ENCODE measurements at regions not wholly inside any gene's neighbourhood (a gene's known extent, or its start where the extent isn't known, plus 50 kb on each side); places are given as distances from the start of the nearest gene placed in this dataset.

- DNase-seq (ENCODE audit: extremely low read depth, insufficient read length), result no peak
- Histone ChIP-seq H3K4me3 (replicated peaks; ENCODE audit: low read depth, low read length) (no peak overlapping the region), H3K36me3 (ENCODE audit: control insufficient read depth, insufficient read depth, low read length) (no peaks in the 10 kb centered on the region), H3K27me3 (replicated peaks; ENCODE audit: control insufficient read depth, insufficient read depth, low read length) (no peaks in the 10 kb centered on the region)
- TF ChIP-seq, protein P1, sequence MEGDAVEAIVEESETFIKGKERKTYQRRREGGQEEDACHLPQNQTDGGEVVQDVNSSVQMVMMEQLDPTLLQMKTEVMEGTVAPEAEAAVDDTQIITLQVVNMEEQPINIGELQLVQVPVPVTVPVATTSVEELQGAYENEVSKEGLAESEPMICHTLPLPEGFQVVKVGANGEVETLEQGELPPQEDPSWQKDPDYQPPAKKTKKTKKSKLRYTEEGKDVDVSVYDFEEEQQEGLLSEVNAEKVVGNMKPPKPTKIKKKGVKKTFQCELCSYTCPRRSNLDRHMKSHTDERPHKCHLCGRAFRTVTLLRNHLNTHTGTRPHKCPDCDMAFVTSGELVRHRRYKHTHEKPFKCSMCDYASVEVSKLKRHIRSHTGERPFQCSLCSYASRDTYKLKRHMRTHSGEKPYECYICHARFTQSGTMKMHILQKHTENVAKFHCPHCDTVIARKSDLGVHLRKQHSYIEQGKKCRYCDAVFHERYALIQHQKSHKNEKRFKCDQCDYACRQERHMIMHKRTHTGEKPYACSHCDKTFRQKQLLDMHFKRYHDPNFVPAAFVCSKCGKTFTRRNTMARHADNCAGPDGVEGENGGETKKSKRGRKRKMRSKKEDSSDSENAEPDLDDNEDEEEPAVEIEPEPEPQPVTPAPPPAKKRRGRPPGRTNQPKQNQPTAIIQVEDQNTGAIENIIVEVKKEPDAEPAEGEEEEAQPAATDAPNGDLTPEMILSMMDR (IDR thresholded peaks at IDR 0.05; ENCODE audit: insufficient read depth, low read length, poor library complexity, severe bottlenecking), result no peak
Observed at GRCh38 chr5:71794061-71794695, 75.1 kb downstream of the CARTPT start.

DNA sequence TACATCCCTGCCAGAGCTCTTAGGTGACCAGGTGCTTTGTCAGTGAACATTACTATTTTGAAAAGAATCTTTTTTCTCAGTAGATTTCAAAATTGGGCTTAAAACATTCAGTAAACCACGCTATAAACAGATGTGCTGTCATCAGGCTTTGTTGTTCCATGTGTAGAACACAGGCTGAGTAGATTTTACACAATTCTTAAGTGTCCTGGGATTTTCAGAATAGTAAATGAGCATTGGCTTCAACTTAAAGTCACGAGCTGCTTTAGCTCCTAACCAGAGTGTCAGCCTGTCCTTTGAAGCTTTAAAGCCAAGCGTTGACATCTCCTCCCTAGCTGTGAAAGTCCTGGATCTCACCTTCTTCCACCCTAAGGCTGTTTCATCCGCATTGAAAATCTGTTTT lies 83.6 kb downstream of the CARTPT start:
- DNase-seq (ENCODE audit: extremely low read depth, insufficient read length), result no peak
- Histone ChIP-seq H3K27me3 (replicated peaks; ENCODE audit: control insufficient read depth, insufficient read depth, low read length) (no peaks in the 10 kb centered on the region), H3K36me3 (ENCODE audit: control insufficient read depth, insufficient read depth, low read length) (no peaks in the 10 kb centered on the region), H3K4me3 (replicated peaks; ENCODE audit: low read depth, low read length) (no peak overlapping the region)
- TF ChIP-seq, protein P1 (IDR thresholded peaks at IDR 0.05; ENCODE audit: insufficient read depth, low read length, poor library complexity, severe bottlenecking), result no peak

GRCh38 chr5:71806711-71807110 lies 87.6 kb downstream of the CARTPT start:
- Histone ChIP-seq H3K27me3 (replicated peaks; ENCODE audit: control insufficient read depth, insufficient read depth, low read length) (no peaks in the 10 kb centered on the region), H3K36me3 (ENCODE audit: control insufficient read depth, insufficient read depth, low read length) (no peaks in the 10 kb centered on the region), H3K4me3 (replicated peaks; ENCODE audit: low read depth, low read length) (no peak overlapping the region)
- TF ChIP-seq, protein P1 (IDR thresholded peaks at IDR 0.05; ENCODE audit: insufficient read depth, low read length, poor library complexity, severe bottlenecking), result no peak
- no peak for DNase-seq (ENCODE audit: extremely low read depth, insufficient read length)

DNA sequence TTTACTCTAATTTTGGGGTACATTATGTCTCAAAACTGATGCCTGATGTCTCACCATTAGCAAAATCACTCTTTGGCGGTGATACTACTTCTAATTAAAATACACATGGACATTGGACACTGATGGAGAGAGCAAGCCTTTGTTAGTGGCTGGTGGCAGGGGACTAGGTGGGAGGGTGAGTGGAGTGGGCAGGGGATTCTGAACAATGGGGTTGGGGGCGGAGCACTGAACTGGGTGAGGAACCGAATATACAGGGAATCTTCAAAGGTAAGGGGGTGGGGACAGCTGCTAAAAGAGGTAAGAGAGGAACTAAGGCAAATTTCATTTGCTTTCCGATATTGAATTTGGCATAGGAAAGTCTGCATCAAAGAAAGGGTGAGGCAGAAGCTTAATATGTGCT lies 88.8 kb downstream of the CARTPT start:
- no peaks in the 10 kb centered on the region for H3K27me3 ChIP-seq (replicated peaks; ENCODE audit: control insufficient read depth, insufficient read depth, low read length)
- DNase-seq (ENCODE audit: extremely low read depth, insufficient read length), result no peak
- H3K4me3 ChIP-seq (replicated peaks; ENCODE audit: low read depth, low read length), result no peak overlapping the region
- no peaks in the 10 kb centered on the region for H3K36me3 ChIP-seq (ENCODE audit: control insufficient read depth, insufficient read depth, low read length)
- TF ChIP-seq, protein P1 (IDR thresholded peaks at IDR 0.05; ENCODE audit: insufficient read depth, low read length, poor library complexity, severe bottlenecking), result no peak

DNA sequence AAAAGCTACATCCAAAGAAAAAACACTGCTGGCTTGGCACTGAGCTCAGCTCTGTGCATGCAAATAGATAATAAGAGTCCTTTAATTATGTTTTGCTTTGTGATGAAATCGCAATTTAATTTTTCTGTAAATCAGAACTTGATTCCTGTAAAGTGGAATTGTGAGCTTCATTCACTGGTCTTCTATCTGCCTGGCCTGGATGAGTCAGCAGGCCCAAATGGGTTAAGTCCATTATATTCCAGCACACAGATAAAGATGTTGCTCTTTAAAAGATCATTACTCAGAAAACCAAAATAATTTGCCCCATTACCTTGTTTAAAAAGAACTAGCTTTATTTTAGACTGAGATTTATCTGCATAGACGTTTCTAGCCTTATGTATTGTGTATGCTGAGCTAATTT lies 90.4 kb downstream of the CARTPT start:
- Histone ChIP-seq H3K4me3 (replicated peaks; ENCODE audit: low read depth, low read length) (no peak overlapping the region), H3K27me3 (replicated peaks; ENCODE audit: control insufficient read depth, insufficient read depth, low read length) (no peaks in the 10 kb centered on the region), H3K36me3 (ENCODE audit: control insufficient read depth, insufficient read depth, low read length) (no peaks in the 10 kb centered on the region)
- TF ChIP-seq, protein P1 (IDR thresholded peaks at IDR 0.05; ENCODE audit: insufficient read depth, low read length, poor library complexity, severe bottlenecking), result no peak
- DNase-seq (ENCODE audit: extremely low read depth, insufficient read length), result no peak

DNA sequence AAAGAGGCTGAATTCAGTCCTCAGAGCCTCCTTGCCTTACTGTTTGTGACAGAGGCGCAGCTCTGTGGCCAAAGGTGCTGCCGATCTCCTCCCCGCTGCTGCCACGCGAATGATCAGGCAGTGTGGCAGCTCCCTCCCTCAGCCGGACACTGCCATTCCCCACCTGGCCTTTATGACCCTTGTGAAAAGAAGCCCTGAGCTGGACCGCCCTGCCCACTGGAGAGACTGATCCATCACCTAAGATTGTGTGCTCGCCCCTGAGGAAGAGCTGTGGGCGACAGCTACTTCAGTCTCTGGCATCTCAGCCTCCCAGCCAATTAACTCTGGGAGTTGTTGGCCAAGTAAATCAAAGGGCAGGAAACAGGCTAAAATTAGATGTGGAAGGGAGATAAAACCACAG lies 90.9 kb downstream of the CARTPT start:
- H3K27me3 ChIP-seq (replicated peaks; ENCODE audit: control insufficient read depth, insufficient read depth, low read length), result no peaks in the 10 kb centered on the region
- DNase-seq (ENCODE audit: extremely low read depth, insufficient read length), result no peak
- H3K36me3 ChIP-seq (ENCODE audit: control insufficient read depth, insufficient read depth, low read length), result no peaks in the 10 kb centered on the region
- TF ChIP-seq, protein P1 (IDR thresholded peaks at IDR 0.05; ENCODE audit: insufficient read depth, low read length, poor library complexity, severe bottlenecking), result no peak
- H3K4me3 ChIP-seq (replicated peaks; ENCODE audit: low read depth, low read length), result no peak overlapping the region

Data from GM06990 (cell line).